GM12878 (cell line): ENCODE measurements at regions not wholly inside any gene's neighbourhood (a gene's known extent, or its start where the extent isn't known, plus 50 kb on each side); places are given as distances from the start of the nearest gene placed in this dataset.

Experiments
- ATAC-seq: fragments of 200-7000 bp; cut with Tn5 transposase; 3 replicates; pipeline ENCODE4 v1.9.1; 2020; ENCODE audit warnings: mild to moderate bottlenecking, moderate library complexity
- BruUV-seq: library from RNA; stranded (reverse); fragments of 400-500 nt; replicated peaks from 2 replicates; lab custom pipeline; 2021; lab: Mats Ljungman, UMichigan
- CTCF ChIA-PET: fragments of 300-600 bp; sonication (Branson Sonifier 250); formaldehyde crosslinking; extraction: SDS; loops from one replicate; lab custom pipeline; 2021; ENCODE audit warnings: inconsistent platforms; lab: Yijun Ruan, JAX
- POLR2A ChIA-PET: fragments of 350-600 bp; formaldehyde crosslinking; extraction: SDS; loops from one replicate; lab custom pipeline; 2021; ENCODE audit warnings: inconsistent platforms; lab: Charles Lee
- RAD21 ChIA-PET: fragments of 300-600 bp; sonication (Branson Sonifier 250); formaldehyde crosslinking; loops from one replicate; lab custom pipeline; 2023; ENCODE audit warnings: antibody characterized with exemption; ENCODE audit not compliant: unreplicated experiment; lab: Charles Lee
- SMC1A ChIA-PET: fragments of 300-600 bp; sonication (Branson Sonifier 250); formaldehyde crosslinking; loops from one replicate; lab custom pipeline; 2023; ENCODE audit not compliant: unreplicated experiment, uncharacterized antibody; lab: Charles Lee
- DNase-seq: peaks from one replicate; pipeline ENCODE4 v3.0.0-alpha.2; 2011; ENCODE audit warnings: low read depth, low spot score
- FAIRE-seq: peaks from 3 replicates; lab custom pipeline; 2011; peaks lifted over from hg19 to GRCh38; lab: Jason Lieb, UNC
- H2AFZ ChIP-seq: 2 replicates; pipeline ENCODE4 v1.6.0; 2011; ENCODE audit warnings: low read depth, low read length, control low read depth; ENCODE audit not compliant: control insufficient read depth
- H3K27ac ChIP-seq: 2 replicates; pipeline ENCODE4 v1.5.1; 2011; ENCODE audit warnings: control low read depth; ENCODE audit not compliant: control insufficient read depth, insufficient read depth
- H3K27me3 ChIP-seq, 2 experiments: replicated peaks in 1 of 2; 2 replicates each; pipeline versions ENCODE4 v1.6.0 to v1.6.1; 2011; ENCODE audit warnings: low read length in 1 of 2; ENCODE audit not compliant: control insufficient read depth in 2 of 2, insufficient read depth in 2 of 2
- H3K36me3 ChIP-seq, 2 experiments: 2 replicates each; pipeline ENCODE4 v1.5.1; 2011; ENCODE audit warnings: low read length in 1 of 2; ENCODE audit not compliant: control insufficient read depth in 2 of 2, insufficient read depth in 2 of 2
- H3K4me1 ChIP-seq: 2 replicates; pipeline ENCODE4 v1.6.1; 2011; ENCODE audit warnings: mild to moderate bottlenecking, low read length, moderate library complexity, mixed read lengths; ENCODE audit not compliant: control insufficient read depth, insufficient read depth
- H3K4me2 ChIP-seq: 2 replicates; pipeline ENCODE4 v1.6.0; 2011; ENCODE audit warnings: control low read depth; ENCODE audit not compliant: control insufficient read depth, insufficient read depth
- H3K4me3 ChIP-seq: fragments of 200-600 bp; sonication (generic); 2 replicates; pipeline ENCODE4 v1.5.1; 2016
- H3K79me2 ChIP-seq: 2 replicates; pipeline ENCODE4 v1.6.0; 2011; ENCODE audit warnings: low read length; ENCODE audit not compliant: control insufficient read depth, insufficient read depth
- H3K9ac ChIP-seq: 2 replicates; pipeline ENCODE4 v1.8.0; 2011; ENCODE audit warnings: low read length, control low read depth, mixed read lengths; ENCODE audit not compliant: control insufficient read depth, insufficient read depth
- H3K9me3 ChIP-seq: replicated peaks from 3 replicates; pipeline ENCODE4 v1.5.1; 2011; ENCODE audit warnings: mild to moderate bottlenecking, low read length; ENCODE audit not compliant: control insufficient read depth, insufficient read depth
- H4K20me1 ChIP-seq: 2 replicates; pipeline ENCODE4 v1.6.0; 2011; ENCODE audit not compliant: control insufficient read depth, insufficient read depth
- BCL3 ChIP-seq: IDR thresholded peaks from 2 replicates; pipeline ENCODE4 v1.6.1; 2011; ENCODE audit warnings: borderline replicate concordance, low read depth, mild to moderate bottlenecking, moderate library complexity, low read length; ENCODE audit not compliant: insufficient read depth, poor library complexity, severe bottlenecking
- CEBPZ ChIP-seq: fragments of 150-350 bp; IDR thresholded peaks from 2 replicates; pipeline ENCODE4 v1.6.1; 2016; ENCODE audit warnings: low read depth, low read length
- CREB1 ChIP-seq: IDR thresholded peaks from 2 replicates; pipeline ENCODE4 v1.6.1; 2012; ENCODE audit warnings: low read depth, mild to moderate bottlenecking, inconsistent platforms
- EZH2 ChIP-seq: IDR thresholded peaks from 2 replicates; pipeline ENCODE4 v1.6.1; 2012; ENCODE audit warnings: low read depth, mild to moderate bottlenecking, control low read depth, inconsistent platforms, low read length, borderline replicate concordance; ENCODE audit not compliant: control insufficient read depth
- JUNB ChIP-seq: IDR thresholded peaks from 2 replicates; pipeline ENCODE4 v1.6.1; 2016; ENCODE audit warnings: antibody characterized with exemption, mild to moderate bottlenecking
- JUND ChIP-seq: IDR thresholded peaks from 2 replicates; pipeline ENCODE4 v1.6.1; 2012; ENCODE audit warnings: low read depth, mild to moderate bottlenecking, low read length, improper control_type of control experiment, moderate library complexity
- POLR2AphosphoS2 ChIP-seq: IDR thresholded peaks from 2 replicates; pipeline ENCODE4 v1.6.1; 2011; ENCODE audit warnings: low read depth, mild to moderate bottlenecking, low read length, improper control_type of control experiment, moderate library complexity
- SP1 ChIP-seq: IDR thresholded peaks from one replicate; pipeline ENCODE4 v1.6.1; 2011; ENCODE audit warnings: low read depth, low read length
- STAT3 ChIP-seq: IDR thresholded peaks from 2 replicates; pipeline ENCODE4 v1.6.1; 2011; ENCODE audit warnings: low read depth, low read length, improper control_type of control experiment
- TARDBP ChIP-seq: IDR thresholded peaks from 2 replicates; pipeline ENCODE4 v1.6.1; 2016; ENCODE audit warnings: borderline replicate concordance
- WRNIP1 ChIP-seq: IDR thresholded peaks from 2 replicates; pipeline ENCODE4 v1.6.1; 2011; ENCODE audit warnings: low read depth, low read length, improper control_type of control experiment, borderline replicate concordance
- WGBS: methylation state at CpG from one replicate; pipeline ENCODE4 v1.1.6; 2016; ENCODE audit warnings: low lambda C conversion rate; ENCODE audit not compliant: insufficient replicate concordance, insufficient coverage; ENCODE audit errors: missing lambda C conversion rate; 5-methylcytosine and 5-hydroxymethylcytosine counted together
- in situ Hi-C: fragments of 300-500 bp; cut with MboI; formaldehyde crosslinking; loops from 9 replicates; pipeline ENCODE4 v1.14.3; 2018; ENCODE audit warnings: mixed read lengths
- intact Hi-C: fragments of 100-400 bp; cut with micrococcal nuclease; formaldehyde crosslinking; loops from one replicate; pipeline ENCODE4 v1.14.2; 2022; ENCODE audit not compliant: unreplicated experiment

- H3K79me2 ChIP-seq, result no peaks in the 10 kb centered on the region
- SMC1A ChIA-PET, result interaction anchor here (0.6 kb wide), 1 partner anchor 890 kb away, joined by 3 read pairs; no protein-coding TSS in a partner anchor
- no TSS peak for BruUV-seq
- RAD21 ChIA-PET, result no interaction called here
- no peak for DNase-seq
- no peak for TF ChIP-seq WRNIP1
- TF ChIP-seq, all 136 proteins: peak for 0
- ATAC-seq (no peak), FAIRE-seq (no peak)
- Histone ChIP-seq H3K9me3 (no peaks in the 10 kb centered on the region), H4K20me1 (no peaks in the 10 kb centered on the region), H3K36me3 (no peaks in the 10 kb centered on the region), H3K27ac (no peak overlapping the region), H2AFZ (no peak overlapping the region), H3K4me3 (no peak overlapping the region), H3K27me3 (no peaks in the 10 kb centered on the region), H3K9ac (no peak overlapping the region), H3K4me1 (no peaks in the 10 kb centered on the region), H3K4me2 (no peak overlapping the region)
- intact Hi-C loops (no loop called here), in situ Hi-C loops (no loop called here)
- POLR2A ChIA-PET, result no interaction called here
- WGBS, result 100% methylated on average over 1 of the region's 1 CpG
- CTCF ChIA-PET, result no interaction called here
These were observed 171.5 kb upstream of the CSNK1A1L start for GRCh38 chr13:37277007-37277406.

GRCh38 chr13:37274569-37275497 is 169.4 kb upstream of the CSNK1A1L start:
- ChIA-PET SMC1A (no interaction called here), CTCF (no interaction called here), POLR2A (no interaction called here), RAD21 (no interaction called here)
- WGBS, result 30% methylated on average over 6 of the region's 6 CpGs
- Histone ChIP-seq H2AFZ (no peak overlapping the region), H3K9ac (no peak overlapping the region), H3K27ac (no peak overlapping the region), H3K36me3 (no peaks in the 10 kb centered on the region), H3K79me2 (no peaks in the 10 kb centered on the region), H4K20me1 (no peaks in the 10 kb centered on the region), H3K9me3 (no peaks in the 10 kb centered on the region), H3K4me1 (no peaks in the 10 kb centered on the region), H3K27me3 (no peaks in the 10 kb centered on the region), H3K4me2 (no peak overlapping the region), H3K4me3 (no peak overlapping the region)
- no peak for DNase-seq
- intact Hi-C loops (no loop called here), in situ Hi-C loops (no loop called here)
- no peak for ATAC-seq
- BruUV-seq, result no TSS peak
- no peak for FAIRE-seq
- no peak for TF ChIP-seq JUNB
- TF ChIP-seq EZH2, result no peak
- no peak for TF ChIP-seq BCL3
- TF ChIP-seq STAT3, result no peak
- no peak for TF ChIP-seq CREB1
- TF ChIP-seq CEBPZ, result no peak
- TF ChIP-seq TARDBP, result no peak
- TF ChIP-seq POLR2AphosphoS2, result no peak
- no peak for TF ChIP-seq SP1
- TF ChIP-seq JUND, result no peak
